Coronary artery (tissue), 2 donors: ENCODE measurements at regions not wholly inside any gene's neighbourhood (a gene's known extent, or its start where the extent isn't known, plus 50 kb on each side); places are given as distances from the start of the nearest gene placed in this dataset.

Experiments used
- DNase-seq: peaks from one replicate; pipeline ENCODE4 v3.0.0-alpha.2; 2017; ENCODE audit warnings: low spot score
- H3K27ac ChIP-seq, 2 donors: fragments of 200-600 bp; sonication (generic); one replicate each; pipeline ENCODE4 v1.5.1; 2016 to 2019
- H3K4me3 ChIP-seq: fragments of 200-600 bp; sonication (generic); 2 replicates; pipeline ENCODE4 v1.5.1; 2016; ENCODE audit warnings: mild to moderate bottlenecking, moderate library complexity
- TF ChIP-seq, protein P1 (sequence below): fragments of 200-600 bp; sonication (generic); IDR thresholded peaks from one replicate; pipeline ENCODE4 v1.5.1; 2019; ENCODE audit warnings: antibody characterized with exemption

- TF ChIP-seq, protein P1, sequence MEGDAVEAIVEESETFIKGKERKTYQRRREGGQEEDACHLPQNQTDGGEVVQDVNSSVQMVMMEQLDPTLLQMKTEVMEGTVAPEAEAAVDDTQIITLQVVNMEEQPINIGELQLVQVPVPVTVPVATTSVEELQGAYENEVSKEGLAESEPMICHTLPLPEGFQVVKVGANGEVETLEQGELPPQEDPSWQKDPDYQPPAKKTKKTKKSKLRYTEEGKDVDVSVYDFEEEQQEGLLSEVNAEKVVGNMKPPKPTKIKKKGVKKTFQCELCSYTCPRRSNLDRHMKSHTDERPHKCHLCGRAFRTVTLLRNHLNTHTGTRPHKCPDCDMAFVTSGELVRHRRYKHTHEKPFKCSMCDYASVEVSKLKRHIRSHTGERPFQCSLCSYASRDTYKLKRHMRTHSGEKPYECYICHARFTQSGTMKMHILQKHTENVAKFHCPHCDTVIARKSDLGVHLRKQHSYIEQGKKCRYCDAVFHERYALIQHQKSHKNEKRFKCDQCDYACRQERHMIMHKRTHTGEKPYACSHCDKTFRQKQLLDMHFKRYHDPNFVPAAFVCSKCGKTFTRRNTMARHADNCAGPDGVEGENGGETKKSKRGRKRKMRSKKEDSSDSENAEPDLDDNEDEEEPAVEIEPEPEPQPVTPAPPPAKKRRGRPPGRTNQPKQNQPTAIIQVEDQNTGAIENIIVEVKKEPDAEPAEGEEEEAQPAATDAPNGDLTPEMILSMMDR: no peak
- Histone ChIP-seq H3K27ac (no peak overlapping the region), H3K4me3 (no peak overlapping the region)
- no peak for DNase-seq
Observed at GRCh38 chr11:97637701-97638100, 1247.9 kb downstream of the JRKL start.

GRCh38 chr11:97638641-97639224 lies 1248.9 kb downstream of the JRKL start:
- Histone ChIP-seq H3K4me3 (no peak overlapping the region), H3K27ac (no peak overlapping the region)
- no peak for DNase-seq
- TF ChIP-seq, protein P1: no peak

DNA sequence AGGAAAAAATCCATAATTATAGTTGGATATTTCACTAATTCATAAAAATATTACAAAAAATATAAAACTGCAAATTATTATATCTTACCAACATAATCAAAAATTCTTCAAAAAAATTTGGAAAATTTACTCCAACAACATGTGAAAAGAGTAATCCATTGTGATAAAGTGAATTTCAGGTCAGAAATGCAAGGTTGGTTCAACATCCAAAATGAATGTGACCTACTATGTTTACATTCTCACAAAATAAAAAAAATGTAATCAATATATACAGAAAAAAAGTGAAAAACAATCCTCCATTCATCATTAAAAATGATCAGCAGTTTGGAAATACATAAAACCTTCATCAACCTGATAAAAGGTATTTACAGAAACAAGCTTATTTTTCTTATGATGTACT lies 1252.2 kb downstream of the JRKL start:
- no peak overlapping the region for H3K4me3 ChIP-seq
- TF ChIP-seq, protein P1: no peak
- no peak overlapping the region for H3K27ac ChIP-seq
- no peak for DNase-seq

GRCh38 chr11:97645736-97646135 lies 1255.9 kb downstream of the JRKL start:
- no peak overlapping the region for H3K27ac ChIP-seq
- DNase-seq: no peak

GRCh38 chr11:97656356-97656755 lies 1266.5 kb downstream of the JRKL start:
- DNase-seq: no peak
- no peak overlapping the region for H3K4me3 ChIP-seq
- no peak overlapping the region for H3K27ac ChIP-seq
- TF ChIP-seq, protein P1: no peak

More at GRCh38 chr11:97645736-97646135, 1255.9 kb downstream of the JRKL start:
- H3K4me3 ChIP-seq: no peak overlapping the region
- TF ChIP-seq, protein P1: no peak

- no peak for DNase-seq
- Histone ChIP-seq H3K27ac (no peak overlapping the region), H3K4me3 (no peak overlapping the region)
- TF ChIP-seq, protein P1: no peak
Observed at GRCh38 chr11:97657852-97658251, 1268.0 kb downstream of the JRKL start.

DNA sequence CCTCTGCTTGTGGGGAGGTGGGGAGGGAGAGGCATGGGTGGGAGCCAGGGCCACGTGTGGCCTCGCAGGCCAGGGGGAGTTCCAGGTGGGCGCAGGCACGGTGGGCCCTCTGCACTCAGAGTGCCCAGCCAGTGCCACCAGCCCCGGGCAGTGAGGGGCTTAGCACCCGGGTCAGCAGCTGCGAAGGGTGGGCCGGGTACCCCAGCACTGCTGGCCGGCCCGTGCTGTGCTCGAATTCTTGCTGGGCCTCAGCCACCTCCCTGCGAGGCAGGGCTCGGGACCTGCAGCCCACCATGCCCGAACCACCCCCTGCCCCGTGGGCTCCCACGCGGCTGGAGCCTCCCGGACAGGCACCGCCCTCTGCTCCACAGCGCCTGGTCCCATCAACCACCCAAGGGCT lies 1277.2 kb downstream of the JRKL start:
- TF ChIP-seq, protein P1: no peak
- DNase-seq: peak; percentile 50
- no peak overlapping the region for H3K4me3 ChIP-seq
- no peak overlapping the region for H3K27ac ChIP-seq
